DOHH2 (cell line): ENCODE measurements at regions not wholly inside any gene's neighbourhood (a gene's known extent, or its start where the extent isn't known, plus 50 kb on each side); places are given as distances from the start of the nearest gene placed in this dataset.

Experiments used
- CTCF ChIP-seq: fragments of 200-600 bp; sonication (generic); IDR thresholded peaks from one replicate; pipeline ENCODE4 v1.5.1; 2014; ENCODE audit warnings: antibody characterized with exemption, mild to moderate bottlenecking, low read depth, low read length; ENCODE audit not compliant: poor library complexity, severe bottlenecking
- EZH2phosphoT487 ChIP-seq: fragments of 200-600 bp; sonication (generic); IDR thresholded peaks from 2 replicates; pipeline ENCODE4 v1.6.1; 2017; ENCODE audit warnings: borderline replicate concordance, mild to moderate bottlenecking, antibody characterized with exemption, low read length, moderate library complexity, mixed read lengths

- TF ChIP-seq CTCF (no peak), EZH2phosphoT487 (no peak)
These were observed 122.1 kb downstream of the PDCD6IP start for GRCh38 chr3:33920511-33920910.
